Ramos (cell line): ENCODE measurements at regions not wholly inside any gene's neighbourhood (a gene's known extent, or its start where the extent isn't known, plus 50 kb on each side); places are given as distances from the start of the nearest gene placed in this dataset.
"Not testable (repeated sequence)": the region's sequence is repeated elsewhere in the genome, so short reads cannot be mapped to it uniquely, and the experiment has no call there.

Experiments used
- in situ Hi-C: fragments of 300-500 bp; cut with MboI; formaldehyde crosslinking; loops from one replicate; pipeline ENCODE4 v1.14.3; 2022; ENCODE audit warnings: low sequenced_read_pairs; ENCODE audit not compliant: unreplicated experiment

DNA sequence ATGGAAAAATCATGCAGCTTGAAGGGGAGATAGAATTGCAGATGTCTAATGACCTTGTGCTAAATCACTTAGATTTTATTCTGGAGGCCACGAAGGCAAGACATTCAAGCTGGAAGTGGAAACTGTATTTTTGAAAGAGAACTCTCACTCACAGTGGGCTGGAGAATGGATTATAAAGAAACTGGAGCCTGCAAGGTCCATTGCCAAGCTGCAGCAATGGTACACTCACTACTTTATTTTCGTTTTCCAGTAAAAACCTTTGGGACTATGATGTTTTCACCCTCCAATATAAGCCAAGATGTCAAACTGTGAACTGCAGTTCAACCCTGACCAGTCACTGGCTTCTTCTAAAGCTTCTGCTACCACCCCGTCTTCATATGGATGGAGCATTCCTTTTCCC lies 62.0 kb downstream of the SKIDA1 start:
- in situ Hi-C loops: no loop called here

DNA sequence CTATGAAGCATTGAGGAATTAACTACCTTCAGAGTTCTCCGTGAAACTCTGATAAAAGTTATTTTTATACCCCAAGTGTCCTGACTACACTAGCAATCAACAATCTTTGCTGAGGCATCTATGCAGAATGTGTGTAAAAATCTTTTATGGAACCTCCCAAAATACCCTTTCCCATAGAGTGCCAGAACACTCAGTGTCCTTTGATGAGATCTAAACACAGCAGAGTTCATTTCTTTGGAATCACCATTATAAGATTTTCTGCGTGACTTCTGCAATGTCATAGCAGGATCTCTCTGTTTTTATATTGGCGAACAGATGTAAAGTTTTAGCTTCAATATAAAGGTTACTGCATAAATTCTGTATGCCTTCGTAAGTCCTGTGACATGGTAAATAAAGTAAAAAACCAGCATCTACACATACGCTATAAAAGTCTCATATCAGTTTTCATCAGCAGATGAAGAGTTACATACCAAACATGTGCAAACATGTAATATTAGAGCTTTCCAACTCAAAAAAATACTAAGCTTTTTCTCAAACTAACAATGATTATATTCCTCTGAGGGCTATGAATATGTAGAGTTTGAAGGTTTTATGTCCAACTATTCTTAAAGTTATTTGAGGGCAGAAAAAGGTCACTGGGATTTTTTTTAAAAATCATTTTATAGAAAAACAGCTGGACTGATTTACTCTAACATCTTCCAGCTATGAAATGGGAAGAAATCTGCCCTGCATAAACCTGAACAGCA lies 67.2 kb downstream of the SKIDA1 start:
- in situ Hi-C loops: no loop called here

DNA sequence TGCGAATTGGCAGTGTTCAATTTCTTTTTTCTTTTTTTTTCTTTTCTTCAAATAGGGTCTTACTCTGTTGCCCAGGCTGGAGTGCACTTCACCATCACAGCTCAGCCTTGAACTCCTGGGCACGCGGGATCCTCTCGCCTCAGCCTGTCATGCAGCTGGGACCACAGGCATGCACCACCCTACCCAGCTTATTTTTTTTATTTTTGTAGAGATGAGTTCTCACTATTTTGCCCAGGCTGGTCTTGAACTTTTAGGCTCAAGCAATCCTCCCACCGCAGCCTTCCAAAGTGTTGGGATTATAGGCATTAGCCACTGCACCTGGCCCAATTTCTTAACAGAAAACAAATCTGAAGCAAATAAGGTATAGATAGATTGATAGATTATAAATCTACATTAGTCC lies 69.3 kb downstream of the SKIDA1 start:
- in situ Hi-C loops: no loop called here

DNA sequence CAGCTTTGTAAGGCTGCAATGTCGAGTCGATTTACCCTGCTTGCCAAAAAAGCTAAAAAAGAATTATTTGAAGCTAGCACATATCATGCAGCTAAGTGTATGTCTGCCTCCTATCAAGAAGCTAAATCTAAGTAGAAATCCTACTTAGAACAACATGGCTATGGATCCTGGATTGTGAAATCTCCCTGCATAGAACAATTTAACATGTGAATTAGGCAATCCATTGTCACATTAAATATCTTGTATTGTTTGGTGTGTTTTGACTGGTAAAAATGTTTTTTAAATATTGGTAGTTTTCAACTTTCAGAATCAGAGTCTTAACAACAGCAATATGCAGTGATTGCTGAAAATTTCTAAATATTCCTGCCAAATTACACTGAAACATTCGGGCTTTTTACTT lies 73.3 kb downstream of the SKIDA1 start:
- in situ Hi-C loops: no loop called here

DNA sequence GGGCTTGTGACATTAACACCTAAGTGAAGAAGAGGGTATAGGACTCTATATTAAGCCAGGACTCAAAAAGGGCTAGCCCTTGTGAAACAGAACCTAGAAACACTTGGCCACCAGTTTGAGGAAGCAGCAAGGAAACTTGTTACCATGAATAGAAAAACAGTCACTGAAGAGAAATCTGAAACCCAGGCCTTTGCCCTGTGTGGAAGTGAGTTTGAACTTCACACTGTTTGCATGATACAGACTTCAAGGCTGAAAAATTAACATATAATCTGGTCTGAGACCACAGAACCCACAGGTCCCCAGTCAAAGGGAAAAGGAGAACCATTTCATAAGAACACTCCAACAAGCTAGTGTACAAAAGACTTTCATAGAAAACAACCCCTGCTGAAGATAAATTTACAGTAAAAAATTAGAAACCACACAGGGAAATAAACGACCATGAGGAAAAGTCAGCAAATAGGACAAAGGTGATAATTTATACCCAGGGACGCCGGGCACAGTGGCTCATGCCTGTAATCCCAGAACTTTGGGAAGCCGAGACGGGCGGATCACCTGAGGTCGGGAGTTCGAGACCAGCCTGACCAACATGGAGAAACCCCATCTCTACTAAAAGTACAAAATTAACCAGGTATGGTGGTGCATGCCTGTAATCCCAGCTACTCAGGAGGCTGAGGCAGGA lies 76.1 kb downstream of the SKIDA1 start:
- in situ Hi-C loops: no loop called here

DNA sequence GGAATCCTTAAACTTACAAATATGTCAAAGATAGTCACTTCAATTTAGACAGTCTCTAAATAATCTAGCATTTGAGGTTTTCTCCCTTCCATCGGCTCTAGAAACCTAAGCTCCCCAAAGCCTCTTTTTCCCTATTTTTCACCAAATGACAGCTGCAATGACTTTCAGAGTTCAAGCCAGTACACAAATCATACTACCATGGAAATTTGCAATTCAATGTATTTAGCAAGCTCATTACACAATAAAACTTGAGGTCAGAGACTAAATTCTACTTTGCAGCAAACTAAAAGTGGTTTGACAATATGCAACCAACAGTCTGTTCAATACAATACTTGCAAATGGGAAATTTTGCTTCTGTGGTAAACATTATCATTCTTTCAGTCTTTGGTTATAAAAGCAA lies 80.3 kb downstream of the SKIDA1 start:
- in situ Hi-C loops: no loop called here

DNA sequence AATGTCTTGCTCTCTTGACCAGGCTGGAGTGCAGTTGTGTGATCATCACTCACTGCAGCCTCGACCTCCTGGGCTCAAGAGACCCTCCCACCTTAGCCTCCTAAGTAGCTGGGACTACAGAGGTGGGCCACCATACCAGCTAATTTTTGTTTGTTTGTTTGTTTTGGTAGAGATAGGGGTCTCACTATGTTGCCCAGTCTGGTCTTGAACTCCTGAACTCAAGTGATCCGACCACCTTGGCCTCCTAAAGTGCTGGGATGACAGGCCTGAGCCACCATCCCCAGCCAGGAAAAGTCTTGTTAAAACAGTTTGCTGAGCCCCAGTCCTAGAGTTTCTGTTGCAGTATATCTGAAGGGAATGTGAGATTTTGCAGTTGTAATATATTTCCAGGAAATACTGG lies 83.9 kb downstream of the SKIDA1 start:
- in situ Hi-C loops: no loop called here

DNA sequence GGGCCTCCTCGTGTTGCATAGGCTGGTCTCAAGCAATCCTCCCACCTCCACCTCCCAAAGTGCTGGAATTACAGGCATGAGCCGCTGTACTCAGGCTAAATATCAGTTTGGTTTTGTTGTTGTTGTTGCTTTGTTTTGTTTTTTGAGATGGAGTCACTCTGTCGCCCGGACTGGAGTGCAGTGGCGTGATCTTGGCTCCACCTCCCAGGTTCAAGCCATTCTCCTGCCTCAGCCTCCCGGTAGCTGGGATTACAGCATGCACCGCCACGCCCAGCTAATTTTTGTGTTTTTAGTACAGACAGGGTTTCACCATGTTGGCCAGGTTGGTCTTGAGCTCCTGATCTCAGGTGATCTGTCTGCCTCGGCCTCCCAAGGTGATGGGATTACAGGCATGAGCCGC lies 86.6 kb downstream of the SKIDA1 start:
- in situ Hi-C loops: not testable (repeated sequence)

DNA sequence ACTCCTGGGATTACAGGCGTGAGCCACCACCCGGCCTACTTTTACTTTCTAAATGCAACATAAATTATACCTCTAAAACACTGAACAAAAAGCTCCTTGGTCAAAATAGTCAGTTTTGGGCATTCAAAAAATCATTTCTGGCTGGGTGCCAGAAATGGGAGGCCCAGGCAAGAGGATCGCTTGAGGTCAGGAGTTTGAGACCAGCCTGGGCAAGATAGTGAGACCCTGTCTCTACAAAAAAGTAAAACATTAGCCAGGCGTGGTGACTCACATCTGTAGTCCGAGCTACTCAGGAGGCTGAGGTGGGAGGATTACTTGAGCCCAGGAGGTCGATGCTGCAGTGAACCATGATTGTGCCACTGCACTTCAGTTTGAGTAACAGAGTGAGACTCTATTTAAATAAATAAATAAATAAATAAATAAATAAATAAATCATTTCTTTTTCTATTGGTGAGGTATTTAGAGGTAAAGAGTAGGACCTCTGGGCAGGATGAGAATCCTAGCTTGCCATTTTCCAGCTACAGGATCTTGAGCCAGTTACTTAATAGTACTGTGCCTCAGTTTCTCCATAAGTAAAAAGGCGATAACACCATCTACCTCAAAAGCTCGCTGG lies 87.6 kb downstream of the SKIDA1 start:
- in situ Hi-C loops: no loop called here

DNA sequence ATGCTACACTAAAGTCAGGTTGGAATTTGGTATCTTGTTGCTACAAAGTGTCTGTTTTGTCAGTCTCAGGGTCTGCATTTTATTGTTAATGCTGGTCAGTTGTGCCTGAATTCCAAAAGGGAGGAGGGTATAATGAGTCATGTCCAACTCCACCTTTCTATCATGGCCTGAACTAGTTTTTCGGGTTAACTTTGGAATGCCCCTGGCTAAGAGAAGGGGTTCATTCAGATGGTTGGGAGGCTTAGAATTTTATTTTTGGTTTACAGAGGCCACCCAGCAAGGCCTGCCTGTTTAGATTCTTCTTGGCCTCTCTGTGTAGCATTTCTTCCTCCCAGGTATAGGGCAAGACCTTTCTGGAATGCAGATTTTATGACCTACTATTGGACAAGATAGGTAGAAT lies 93.2 kb downstream of the SKIDA1 start:
- in situ Hi-C loops: no loop called here

DNA sequence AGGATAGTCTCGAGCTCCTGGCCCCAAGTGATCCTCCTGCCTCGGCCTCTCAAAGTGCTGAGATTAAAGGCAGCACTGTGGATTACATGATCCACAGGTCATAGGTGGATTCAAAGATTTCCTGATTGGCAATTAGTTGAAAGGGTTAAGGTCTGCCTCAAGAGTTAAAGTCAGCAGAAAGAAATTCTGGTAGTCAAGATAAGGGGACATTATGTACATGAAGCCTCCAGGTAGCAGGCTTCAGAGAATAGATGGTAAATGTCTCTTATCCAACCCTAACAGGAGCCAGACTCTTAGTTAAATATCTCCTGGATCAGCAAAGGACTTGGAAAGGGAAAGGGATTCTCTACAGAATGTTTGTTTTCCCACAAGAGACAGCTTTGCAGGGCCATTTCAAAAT lies 93.7 kb downstream of the SKIDA1 start:
- in situ Hi-C loops: no loop called here

DNA sequence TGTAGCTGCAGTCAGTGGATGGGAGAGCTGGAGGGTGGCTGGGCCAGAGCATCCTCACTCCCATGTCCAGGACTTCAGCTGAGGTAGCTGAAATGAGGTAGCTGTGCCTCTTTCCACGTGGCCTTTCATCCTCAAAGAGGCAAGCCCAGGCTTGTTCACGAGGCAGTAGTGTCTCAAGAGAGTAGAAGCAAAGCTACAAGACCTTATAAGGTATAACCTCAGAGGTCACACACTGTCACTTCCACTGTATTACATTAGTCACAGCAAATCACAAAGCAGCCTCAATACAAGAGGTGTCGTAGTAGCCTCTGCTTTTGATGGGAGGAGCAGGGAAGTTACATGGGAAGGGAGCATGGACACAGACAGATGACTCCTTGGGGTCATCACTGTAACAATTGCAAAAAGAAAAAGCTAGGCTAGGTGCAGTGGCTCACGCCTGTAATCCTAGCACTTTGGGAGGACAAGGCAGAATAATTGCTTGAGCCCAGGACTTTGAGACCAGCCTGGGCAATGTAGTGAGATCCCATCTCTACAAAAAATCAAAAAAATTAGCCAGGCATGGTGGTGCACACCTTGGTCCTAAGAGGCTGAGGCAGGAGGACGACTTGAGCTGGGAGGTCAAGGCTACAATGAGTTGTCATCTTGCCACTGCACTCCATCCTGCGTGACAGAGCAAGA lies 97.5 kb downstream of the SKIDA1 start:
- in situ Hi-C loops: no loop called here

DNA sequence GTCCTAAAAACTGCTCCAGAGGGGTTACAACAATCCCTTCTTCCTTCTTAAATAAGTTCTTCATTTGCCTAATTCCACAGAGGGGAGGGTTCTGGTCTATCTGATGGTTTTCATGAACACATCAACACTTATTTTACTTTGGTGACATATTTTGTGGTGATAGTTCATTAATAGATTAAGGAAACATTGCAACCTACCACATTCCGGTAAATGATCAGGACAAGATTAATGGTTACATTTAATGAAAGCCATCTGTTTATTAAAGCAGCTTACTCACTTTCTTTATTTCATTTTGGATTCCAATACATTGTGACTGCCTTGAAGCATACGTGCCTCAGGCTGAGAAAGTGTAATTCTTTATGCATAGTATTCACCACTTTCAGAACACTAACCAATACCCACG lies 101.0 kb downstream of the SKIDA1 start:
- in situ Hi-C loops: no loop called here

DNA sequence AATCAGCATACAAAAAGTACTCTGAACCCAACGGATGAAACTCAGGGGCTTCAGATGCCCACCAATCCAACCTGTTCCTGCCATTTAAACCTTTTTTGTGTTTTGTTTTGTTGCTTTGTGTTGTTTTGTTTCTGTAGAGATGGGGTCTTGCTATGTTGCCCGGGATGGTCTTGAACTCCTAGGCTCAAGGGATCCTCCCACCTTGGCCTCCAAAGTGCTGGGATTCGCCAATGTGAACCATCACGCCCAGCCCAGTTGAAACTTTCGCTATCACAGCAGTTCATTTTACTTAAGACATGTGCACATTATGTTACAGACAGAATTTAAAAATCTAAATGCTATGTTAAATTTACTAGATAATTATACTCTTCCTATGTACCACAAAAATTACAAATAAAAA lies 101.6 kb downstream of the SKIDA1 start:
- in situ Hi-C loops: no loop called here

DNA sequence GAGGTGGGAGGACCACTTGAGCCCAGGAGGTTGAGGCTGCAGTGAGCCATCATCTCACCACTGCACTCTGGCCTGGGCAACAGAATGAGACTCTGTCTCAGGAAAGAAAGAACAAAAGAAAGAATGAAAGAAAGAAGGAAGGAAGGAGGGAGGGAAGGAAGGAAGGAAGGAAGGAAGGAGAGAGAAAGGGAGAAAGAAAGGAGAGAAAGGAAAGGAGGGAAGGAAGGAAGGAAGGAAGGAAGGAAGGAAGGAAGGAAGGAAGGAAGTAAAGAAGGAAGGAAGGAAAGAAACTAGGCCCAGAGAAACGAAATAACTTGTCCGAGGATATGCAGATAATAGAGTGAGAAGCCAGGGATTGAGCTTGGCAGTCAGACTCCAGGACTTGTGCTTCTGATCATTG lies 102.1 kb downstream of the SKIDA1 start:
- in situ Hi-C loops: no loop called here

DNA sequence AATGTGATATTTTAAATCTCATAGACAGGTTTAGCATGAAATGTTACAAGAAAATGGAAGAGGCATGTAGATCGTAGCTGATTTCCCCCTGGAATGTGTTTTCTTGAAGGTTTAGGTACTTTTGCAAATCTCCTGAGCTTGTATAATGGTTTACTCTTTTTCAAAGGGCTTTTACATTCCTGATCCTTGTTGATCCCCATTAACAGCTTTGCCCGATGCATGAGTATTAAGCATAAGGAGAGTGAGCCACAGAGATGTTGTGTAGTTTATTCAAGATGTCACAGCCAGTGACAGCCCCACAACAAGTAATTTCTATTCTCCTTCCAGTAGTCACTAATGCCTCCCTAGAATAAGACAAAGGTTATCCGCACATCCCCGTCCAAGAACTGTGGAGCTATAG lies 103.7 kb downstream of the SKIDA1 start:
- in situ Hi-C loops: no loop called here

DNA sequence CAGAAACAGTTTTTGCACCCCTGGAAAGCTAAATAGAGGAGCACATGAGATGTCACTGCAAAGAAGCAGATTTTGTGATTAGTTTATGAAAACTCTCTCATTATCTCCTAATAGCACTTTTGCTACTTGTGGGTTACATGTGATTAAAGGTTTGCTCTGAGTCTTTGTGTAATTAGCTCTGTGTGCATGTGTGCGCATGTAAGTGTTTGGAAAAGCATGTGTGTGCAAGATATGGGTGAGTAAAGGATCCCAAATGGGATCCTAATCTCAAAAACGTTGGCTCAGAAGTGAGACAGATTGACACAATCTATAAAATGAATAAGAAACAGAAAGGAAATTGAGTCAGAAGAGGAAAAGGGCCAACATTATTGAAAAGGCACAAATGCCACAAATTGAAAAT lies 104.5 kb downstream of the SKIDA1 start:
- in situ Hi-C loops: no loop called here

DNA sequence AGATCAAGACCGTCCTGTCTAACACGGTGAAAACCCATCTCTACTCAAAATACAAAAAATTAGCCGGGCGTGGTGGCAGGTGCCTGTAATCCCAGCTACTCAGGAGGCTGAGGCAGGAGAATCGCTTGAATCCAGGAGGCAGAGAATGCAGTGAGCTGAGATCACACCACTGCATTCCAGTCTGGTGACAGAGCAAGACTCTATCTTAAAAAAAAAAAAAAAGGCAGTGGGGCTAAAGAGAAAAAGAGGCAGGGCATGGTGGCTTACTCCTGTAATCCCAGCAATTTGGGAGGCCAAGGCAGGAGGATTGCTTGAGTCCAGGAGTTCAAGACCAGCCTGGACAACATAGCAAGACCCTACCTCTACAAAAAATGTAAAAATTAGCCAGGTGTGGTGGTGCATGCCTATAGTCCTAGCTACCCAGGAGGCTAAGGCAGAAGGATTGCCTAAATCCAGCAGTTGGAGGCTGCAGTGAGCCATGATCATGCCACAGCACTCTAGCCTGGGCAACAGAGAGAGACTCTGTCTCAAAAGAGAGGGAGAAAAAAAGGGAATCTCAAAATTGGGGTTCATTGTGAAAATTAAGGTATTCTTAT lies 106.4 kb downstream of the SKIDA1 start:
- in situ Hi-C loops: not testable (repeated sequence)

DNA sequence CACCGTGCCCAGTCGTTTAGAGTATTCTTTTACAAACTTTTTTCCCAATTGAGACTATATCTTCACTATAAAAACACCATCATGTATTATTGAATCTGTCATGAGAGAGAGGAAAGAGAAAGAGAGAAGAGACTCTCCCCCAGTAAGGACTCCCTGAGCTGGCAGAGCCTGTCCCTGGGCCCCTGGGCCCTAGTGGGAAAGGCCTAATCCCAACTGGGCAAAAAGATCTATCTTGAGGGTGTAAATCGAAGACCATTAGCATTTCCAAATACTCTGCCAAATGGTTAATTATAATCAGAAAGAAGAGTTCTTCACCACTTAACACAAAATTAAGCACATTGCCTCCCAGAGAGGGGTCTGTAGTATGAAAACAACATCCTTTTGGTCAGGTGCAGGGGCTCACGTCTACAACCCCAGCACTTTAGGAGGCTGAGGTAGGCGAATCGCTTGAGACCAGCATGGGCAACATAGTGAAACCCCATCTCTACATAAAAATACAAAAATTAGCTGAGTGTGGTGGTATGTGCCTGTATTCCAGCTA lies 108.2 kb downstream of the SKIDA1 start:
- in situ Hi-C loops: no loop called here

DNA sequence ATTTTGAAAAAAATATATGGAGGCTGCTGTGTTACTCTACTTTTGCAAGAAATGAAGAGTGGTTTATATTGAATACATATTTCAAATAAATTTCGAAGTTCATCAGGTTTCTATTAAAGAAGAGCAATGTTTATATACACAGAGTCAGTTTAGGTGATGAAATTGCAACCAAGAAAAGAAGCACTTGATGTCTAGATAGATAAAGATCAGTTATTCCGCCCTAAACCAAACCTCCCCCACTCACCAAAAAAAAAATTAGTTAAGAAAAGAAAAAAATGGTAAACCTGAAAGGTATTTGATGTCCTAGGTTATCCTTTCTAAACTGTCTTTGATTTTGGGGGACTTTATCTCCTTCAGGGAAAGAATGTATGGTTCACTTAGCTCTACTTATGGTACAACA lies 111.8 kb downstream of the SKIDA1 start:
- in situ Hi-C loops: no loop called here

DNA sequence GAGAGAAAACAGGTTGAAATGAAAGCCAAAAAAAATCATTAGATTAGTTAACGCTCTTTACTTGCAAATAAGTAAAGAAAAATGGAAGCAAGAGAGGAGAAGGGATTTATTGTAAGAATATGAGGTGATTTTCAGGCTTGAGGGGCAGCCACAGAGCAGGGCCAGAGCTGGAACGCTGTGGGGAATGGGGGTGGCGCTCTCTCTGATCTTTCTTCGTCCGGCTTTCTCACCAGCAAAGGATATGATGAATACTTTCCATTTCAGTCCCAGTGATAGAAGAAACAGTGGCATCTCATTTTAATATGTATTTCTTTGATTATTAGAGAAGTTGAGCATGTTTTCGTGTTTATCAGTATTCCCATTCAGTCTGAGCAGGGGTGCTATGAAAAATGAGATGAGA lies 112.2 kb downstream of the SKIDA1 start:
- in situ Hi-C loops: no loop called here
